ENCODE measurements at regions not wholly inside any gene's neighbourhood (a gene's known extent, or its start where the extent isn't known, plus 50 kb on each side); places are given as distances from the start of the nearest gene placed in this dataset.
"Not testable (repeated sequence)": the region's sequence is repeated elsewhere in the genome, so short reads cannot be mapped to it uniquely, and the experiment has no call there.

- not testable (repeated sequence) for DNase-seq
These were observed 53.9 kb downstream of the CDRT15L2 start for GRCh38 chr17:20633268-20634059.

DNA sequence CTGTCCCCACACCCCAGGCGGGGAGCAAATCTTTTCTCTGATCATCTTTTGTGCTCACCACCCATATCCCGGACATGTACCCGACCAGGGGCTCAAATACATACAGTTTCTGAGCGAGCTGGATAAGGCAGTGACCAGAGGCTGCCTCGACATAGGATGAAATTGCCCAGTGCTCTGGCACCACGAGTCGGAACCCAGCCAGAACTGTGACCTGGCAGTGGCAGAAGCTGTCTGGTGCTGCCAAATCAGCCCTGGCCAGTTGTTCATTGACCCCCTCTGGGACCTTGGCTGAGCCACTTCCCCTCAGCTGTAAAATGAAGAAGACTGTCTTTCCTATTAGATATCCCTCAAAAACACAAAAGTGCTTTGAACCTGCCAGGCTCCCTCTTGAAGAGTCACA lies 60.6 kb downstream of the CDRT15L2 start:
- not testable (repeated sequence) for DNase-seq

DNA sequence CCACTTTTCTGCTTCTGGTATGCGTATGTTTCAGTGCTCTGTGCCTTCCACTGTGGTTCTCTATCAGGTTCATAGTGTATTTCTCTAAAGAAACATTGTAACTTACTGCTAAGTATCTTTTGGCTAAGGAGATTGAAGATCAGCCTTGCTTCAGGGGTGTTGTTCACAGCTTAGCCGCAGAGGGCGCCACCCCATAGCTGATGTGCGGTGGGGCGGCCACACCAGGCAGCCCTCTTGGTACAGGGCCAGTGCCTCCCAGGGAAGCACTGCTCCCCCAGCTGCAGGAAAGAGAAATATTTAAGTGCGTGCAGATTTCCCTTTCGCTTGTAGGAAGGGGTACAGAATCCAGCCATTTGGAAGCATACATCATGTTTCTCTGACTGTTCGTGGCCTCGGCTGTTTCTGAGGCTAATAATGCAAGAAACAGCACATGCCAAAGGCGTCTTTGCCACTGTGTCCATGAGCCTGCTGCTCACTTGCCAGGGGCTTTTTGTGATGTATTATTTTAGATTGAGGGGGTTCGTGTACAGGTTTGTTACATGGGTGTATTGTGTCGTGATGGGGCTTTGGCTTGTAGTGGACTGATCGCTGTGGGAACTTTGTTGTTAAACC lies 67.2 kb downstream of the CDRT15L2 start:
- DNase-seq, result not testable (repeated sequence)

DNA sequence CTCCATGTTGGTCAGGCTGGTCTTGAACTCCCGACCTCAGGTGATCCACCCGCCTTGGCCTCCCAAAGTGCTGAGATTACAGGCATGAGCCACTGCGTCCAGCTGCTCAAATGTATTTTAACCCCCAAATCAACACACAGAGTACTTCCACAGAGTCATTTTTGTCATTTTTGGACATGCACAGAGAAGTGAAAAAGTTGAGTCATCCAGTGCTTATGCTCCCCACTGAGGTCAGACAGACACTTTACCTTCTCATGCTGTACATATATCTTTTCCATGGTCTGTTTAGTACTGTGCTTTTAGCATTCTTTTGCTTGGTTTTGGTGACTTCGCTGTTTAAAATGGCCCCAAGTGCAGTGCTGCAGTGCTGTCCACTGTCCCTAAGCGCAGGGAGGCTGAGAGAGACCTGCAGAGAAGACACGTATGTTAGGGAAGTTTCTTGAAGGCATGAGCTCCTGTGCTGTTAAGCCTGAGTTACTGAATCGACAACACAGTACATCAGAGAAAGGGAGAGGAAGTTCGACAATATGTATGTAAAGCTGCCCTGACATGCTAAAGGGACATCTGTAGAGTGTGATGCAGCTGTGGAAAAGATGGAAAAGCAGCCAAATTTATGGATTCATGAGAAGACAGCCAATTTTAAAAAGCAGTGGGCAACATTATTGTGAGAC lies 69.7 kb downstream of the CDRT15L2 start:
- DNase-seq, result not testable (repeated sequence)

- DNase-seq, result not testable (repeated sequence)
These were observed 71.5 kb downstream of the CDRT15L2 start for GRCh38 chr17:20651022-20651421.

GRCh38 chr17:20651736-20652135 lies 72.2 kb downstream of the CDRT15L2 start:
- DNase-seq, result not testable (repeated sequence)

GRCh38 chr17:20653391-20653790 lies 73.9 kb downstream of the CDRT15L2 start:
- not testable (repeated sequence) for DNase-seq

GRCh38 chr17:20654114-20654513 lies 74.6 kb downstream of the CDRT15L2 start:
- DNase-seq, result not testable (repeated sequence)

- DNase-seq, result not testable (repeated sequence)
These were observed 75.1 kb downstream of the CDRT15L2 start for GRCh38 chr17:20654575-20654974.

- DNase-seq, result not testable (repeated sequence)
These were observed 85.8 kb downstream of the CDRT15L2 start for GRCh38 chr17:20665103-20665955.

DNA sequence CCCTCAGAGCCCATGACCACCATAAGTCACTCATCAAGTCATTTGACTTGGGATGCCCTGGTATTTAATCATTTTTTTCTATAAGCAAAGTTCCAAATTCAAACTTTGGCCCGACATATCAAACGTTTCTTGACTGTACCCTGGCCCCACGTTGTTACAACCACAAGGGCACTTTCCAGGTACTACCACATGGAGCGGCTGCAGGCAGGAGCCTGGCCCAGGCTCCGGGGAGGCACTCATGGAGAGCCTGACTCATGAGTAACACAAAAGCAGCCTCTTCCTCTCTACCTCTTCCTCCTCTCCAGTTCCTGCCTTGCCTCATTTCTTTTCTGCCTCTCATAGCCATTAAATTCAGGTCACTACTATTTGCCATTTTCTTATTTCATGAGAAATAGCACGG lies 87.2 kb downstream of the CDRT15L2 start:
- not testable (repeated sequence) for DNase-seq

DNA sequence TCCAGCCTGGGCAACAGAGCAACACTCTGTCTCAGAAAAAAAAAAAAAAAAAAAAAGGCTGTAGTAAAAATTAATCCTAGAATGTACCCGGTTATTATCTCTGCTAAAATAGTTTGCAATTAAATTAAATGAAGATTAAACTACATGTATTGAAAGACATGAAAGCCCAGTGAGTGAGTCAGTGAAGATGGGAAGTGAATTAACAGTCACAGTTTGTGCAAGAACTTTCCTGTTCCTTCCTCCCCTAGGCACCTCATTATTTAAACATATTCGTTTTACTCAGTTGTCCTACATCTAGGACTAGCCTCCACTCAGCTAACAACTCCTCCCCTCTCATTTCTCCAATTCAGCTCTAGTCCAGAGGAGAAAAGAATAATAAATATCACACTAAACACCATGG lies 88.2 kb downstream of the CDRT15L2 start:
- not testable (repeated sequence) for DNase-seq

DNA sequence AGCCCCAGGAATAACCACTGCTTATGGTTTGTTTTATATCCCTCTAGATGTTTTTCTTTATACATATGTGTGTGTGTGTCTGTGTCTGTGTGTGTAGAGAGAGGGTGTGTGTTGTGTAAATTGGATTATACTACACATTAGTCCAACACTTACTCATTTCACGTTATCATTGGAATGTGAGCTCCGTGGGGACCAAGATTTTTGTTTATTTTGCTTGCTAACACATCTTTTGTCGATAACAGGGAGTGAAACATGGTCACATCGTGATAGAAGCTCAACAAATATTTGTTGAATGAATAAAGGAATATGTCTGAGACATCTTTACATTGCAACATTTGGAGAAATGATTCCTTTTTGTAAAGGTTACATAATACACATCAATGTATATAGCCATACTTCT lies 88.8 kb downstream of the CDRT15L2 start:
- DNase-seq, result not testable (repeated sequence)

- not testable (repeated sequence) for DNase-seq
These were observed 89.3 kb downstream of the CDRT15L2 start for GRCh38 chr17:20668868-20669267.

DNA sequence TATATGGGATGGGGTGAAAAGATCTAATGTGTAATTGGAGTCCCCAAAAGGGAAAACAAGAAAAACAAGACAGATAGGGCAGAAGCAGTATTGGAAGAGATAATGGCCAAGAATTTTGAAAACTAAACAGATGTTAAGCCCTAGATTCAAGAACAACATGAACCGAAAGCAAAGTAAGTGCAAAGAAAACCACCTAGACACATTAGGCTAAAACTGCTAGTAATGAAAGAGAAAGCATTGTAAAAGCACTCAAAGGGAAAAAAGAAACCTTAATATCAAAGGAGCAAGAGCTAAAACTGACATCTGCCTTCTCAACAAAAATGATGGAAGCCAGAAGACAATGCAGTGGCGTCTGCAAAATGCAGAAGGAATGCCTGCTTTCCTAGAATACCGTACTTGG lies 91.0 kb downstream of the CDRT15L2 start:
- not testable (repeated sequence) for DNase-seq

DNA sequence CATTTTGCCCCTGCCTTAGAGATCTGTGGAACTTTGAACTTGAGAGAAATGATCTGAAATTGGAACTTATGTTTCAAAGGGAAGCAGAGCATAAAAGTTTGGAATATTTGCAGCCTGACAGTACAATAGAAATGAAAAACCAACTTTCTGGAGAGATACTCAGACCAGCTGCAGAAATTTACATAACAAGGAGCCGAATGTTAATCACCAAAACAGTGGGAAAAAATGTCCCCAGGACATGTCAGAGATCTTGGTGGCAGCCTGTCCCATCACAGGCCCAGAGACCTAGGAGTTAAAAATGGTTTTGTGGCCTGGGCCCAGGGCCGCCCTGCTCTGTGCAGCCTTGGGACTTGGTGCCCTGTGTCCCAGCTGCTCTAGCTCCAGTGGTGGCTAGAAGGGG lies 94.8 kb downstream of the CDRT15L2 start:
- not testable (repeated sequence) for DNase-seq

DNA sequence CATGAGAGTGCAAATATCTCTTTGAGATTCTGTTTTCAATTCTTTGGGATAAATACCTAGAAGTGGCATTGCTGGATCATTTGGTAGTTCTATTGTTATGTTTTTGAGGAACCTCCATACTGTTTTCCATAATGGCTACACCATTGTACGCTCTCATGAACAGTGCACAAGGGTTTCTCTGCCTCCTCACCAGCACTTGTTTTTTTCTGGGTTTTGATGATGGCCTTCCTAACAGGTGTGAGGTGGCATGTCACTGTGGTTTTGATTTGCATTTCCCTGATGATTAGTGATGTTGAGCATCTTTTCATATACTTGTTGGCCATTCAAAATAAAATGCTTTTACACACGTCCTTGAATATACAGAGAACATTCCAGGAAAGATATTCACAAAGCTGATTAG lies 96.2 kb downstream of the CDRT15L2 start:
- not testable (repeated sequence) for DNase-seq

- DNase-seq, result not testable (repeated sequence)
These were observed 97.1 kb downstream of the CDRT15L2 start for GRCh38 chr17:20676656-20677055.

- not testable (repeated sequence) for DNase-seq
These were observed 97.9 kb downstream of the CDRT15L2 start for GRCh38 chr17:20677469-20677868.

DNA sequence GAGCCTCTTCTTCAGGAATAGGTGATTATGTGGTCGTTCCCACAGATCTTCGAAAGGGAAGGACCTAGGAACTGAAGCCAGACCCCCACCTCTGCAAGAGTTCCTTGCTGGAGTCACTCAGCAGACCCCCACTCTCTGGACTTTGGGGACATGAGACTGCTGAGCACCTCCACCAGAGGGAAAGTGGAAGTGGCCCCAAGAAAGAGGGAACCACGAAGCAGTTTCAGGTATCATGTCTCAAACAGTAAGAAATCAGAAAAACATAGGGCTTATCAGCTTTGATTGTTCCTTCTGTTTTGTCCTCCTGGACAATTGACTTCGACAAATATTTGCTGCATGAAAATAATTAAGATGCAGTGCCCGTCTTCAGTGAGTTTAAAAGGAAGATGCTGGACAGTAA lies 98.9 kb downstream of the CDRT15L2 start:
- not testable (repeated sequence) for DNase-seq

- not testable (repeated sequence) for DNase-seq
These were observed 102.5 kb downstream of the CDRT15L2 start for GRCh38 chr17:20681746-20682722.
